NT2/D1 (cell line): ENCODE measurements at regions not wholly inside any gene's neighbourhood (a gene's known extent, or its start where the extent isn't known, plus 50 kb on each side); places are given as distances from the start of the nearest gene placed in this dataset.

Source experiments
- SUZ12 ChIP-seq: IDR thresholded peaks from 2 replicates; pipeline ENCODE4 v1.6.1; 2011; ENCODE audit not compliant: insufficient read length, insufficient read depth; ENCODE audit errors: extremely low read depth
- YY1 ChIP-seq: IDR thresholded peaks from 2 replicates; pipeline ENCODE4 v1.6.1; 2011; ENCODE audit not compliant: insufficient read length, insufficient read depth
- ZNF274 ChIP-seq: IDR thresholded peaks from 2 replicates; pipeline ENCODE4 v1.6.1; 2011; ENCODE audit warnings: mild to moderate bottlenecking, low read depth, low read length

DNA sequence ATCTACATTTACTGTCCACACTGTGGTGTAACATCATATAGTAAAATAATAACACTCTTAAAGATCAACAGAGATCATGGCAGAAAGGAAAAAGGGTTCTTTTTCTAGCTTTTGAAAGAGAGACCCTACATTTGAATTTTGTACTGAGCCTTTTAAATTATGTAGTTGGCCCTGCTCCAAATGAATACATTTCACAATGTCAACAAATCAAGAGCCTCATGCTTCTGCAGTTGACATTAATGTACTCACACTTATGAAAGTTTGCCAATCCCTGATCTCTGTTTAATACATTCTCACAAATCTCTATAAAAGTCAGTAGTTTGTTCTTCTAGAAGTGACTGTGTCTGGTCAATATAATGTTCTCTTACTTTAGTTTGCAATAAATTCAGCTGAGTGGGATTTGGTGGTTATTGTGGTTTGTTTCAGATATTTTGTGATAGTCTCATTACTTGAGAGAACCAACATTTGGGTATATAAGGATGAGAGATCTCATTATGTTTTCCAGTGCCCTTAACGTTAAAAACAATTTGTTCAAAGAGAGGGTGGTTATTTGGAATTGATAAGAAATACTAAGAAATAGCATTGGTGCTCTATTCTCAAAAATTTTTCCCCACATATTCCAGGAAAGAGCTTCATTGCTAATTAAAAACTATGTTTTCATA lies 277.8 kb upstream of the FTMT start:
- no peak for TF ChIP-seq ZNF274
- TF ChIP-seq YY1: no peak
- no peak for TF ChIP-seq SUZ12
